Stimulated activated CD8-positive, alpha-beta memory T cell treated with anti-CD3 and anti-CD28 coated beads, Interleukin-4, amount 100 ng/mL, for 48 hours (primary cell): ENCODE measurements at regions not wholly inside any gene's neighbourhood (a gene's known extent, or its start where the extent isn't known, plus 50 kb on each side); places are given as distances from the start of the nearest gene placed in this dataset.

ENCODE experiments used
- DNase-seq: peaks from one replicate; pipeline ENCODE4 v3.0.0-alpha.2; 2020

- DNase-seq: no peak
Measured at GRCh38 chr14:34347683-34348082, 114.4 kb downstream of the SPTSSA start.

- no peak for DNase-seq
Measured at GRCh38 chr14:34345718-34346465, 116.1 kb downstream of the SPTSSA start.

GRCh38 chr14:34344318-34344717, 117.7 kb downstream of the SPTSSA start:
- no peak for DNase-seq

GRCh38 chr14:34340025-34340625, 121.9 kb downstream of the SPTSSA start:
- DNase-seq: no peak

- no peak for DNase-seq
Measured at GRCh38 chr14:34338056-34338455, 124.0 kb downstream of the SPTSSA start.

GRCh38 chr14:34336501-34336900, 125.5 kb downstream of the SPTSSA start:
- DNase-seq: no peak

- no peak for DNase-seq
Measured at GRCh38 chr14:34335968-34336367, 126.1 kb downstream of the SPTSSA start.

- DNase-seq: no peak
Measured at GRCh38 chr14:34334329-34334728, 127.7 kb downstream of the SPTSSA start.

- peak; percentile 82 for DNase-seq
Measured at GRCh38 chr14:34331728-34332623, 130.1 kb downstream of the SPTSSA start.

GRCh38 chr14:34330846-34331245, 131.2 kb downstream of the SPTSSA start:
- DNase-seq: no peak

- no peak for DNase-seq
Measured at GRCh38 chr14:34329301-34329700, 132.7 kb downstream of the SPTSSA start.

GRCh38 chr14:34328178-34328577, 133.9 kb downstream of the SPTSSA start:
- DNase-seq: no peak

GRCh38 chr14:34325493-34325892, 136.5 kb downstream of the SPTSSA start:
- DNase-seq: no peak

- no peak for DNase-seq
Measured at GRCh38 chr14:34324363-34324795, 137.7 kb downstream of the SPTSSA start.

- DNase-seq: peak; percentile 86
Measured at GRCh38 chr14:34322940-34323418, 139.1 kb downstream of the SPTSSA start.

- no peak for DNase-seq
Measured at GRCh38 chr14:34319140-34319539, 142.9 kb downstream of the SPTSSA start.

GRCh38 chr14:34318014-34318413, 144.0 kb downstream of the SPTSSA start:
- no peak for DNase-seq

- DNase-seq: no peak
Measured at GRCh38 chr14:34310724-34311123, 151.3 kb downstream of the SPTSSA start.

- DNase-seq: no peak
Measured at GRCh38 chr14:34303811-34304210, 158.2 kb downstream of the SPTSSA start.

- DNase-seq: no peak
Measured at GRCh38 chr14:34302654-34303053, 159.4 kb downstream of the SPTSSA start.

GRCh38 chr14:34300882-34301734, 160.9 kb downstream of the SPTSSA start:
- no peak for DNase-seq

- no peak for DNase-seq
Measured at GRCh38 chr14:34300330-34300729, 161.7 kb downstream of the SPTSSA start.
